Smooth muscle cell (in vitro differentiated cells): ENCODE measurements at regions not wholly inside any gene's neighbourhood (a gene's known extent, or its start where the extent isn't known, plus 50 kb on each side); places are given as distances from the start of the nearest gene placed in this dataset.

ENCODE experiments used
- DNase-seq: peaks from one replicate; lab custom pipeline; 2025; ENCODE audit not compliant: unreplicated experiment; lab: John Stamatoyannopoulos, UW
- H2AFZ ChIP-seq: fragments of 200-600 bp; sonication (generic); 2 replicates; pipeline ENCODE4 v1.6.0; 2016; ENCODE audit warnings: antibody characterized with exemption, low read depth, mild to moderate bottlenecking
- H3F3A ChIP-seq: fragments of 200-600 bp; sonication (generic); 2 replicates; pipeline ENCODE4 v1.6.0; 2017; ENCODE audit warnings: antibody characterized with exemption, low read depth
- H3K27ac ChIP-seq: fragments of 200-600 bp; sonication (generic); 2 replicates; pipeline ENCODE4 v1.5.1; 2016; ENCODE audit warnings: low read depth, mild to moderate bottlenecking
- H3K27me3 ChIP-seq: fragments of 200-600 bp; sonication (generic); 2 replicates; pipeline ENCODE4 v1.6.1; 2016; ENCODE audit warnings: low read depth, mild to moderate bottlenecking
- H3K36me3 ChIP-seq: fragments of 200-600 bp; sonication (generic); 2 replicates; pipeline ENCODE4 v1.5.1; 2016; ENCODE audit warnings: low read depth
- H3K4me1 ChIP-seq: fragments of 200-600 bp; sonication (generic); 2 replicates; pipeline ENCODE4 v1.5.1; 2016; ENCODE audit warnings: low read depth
- H3K4me2 ChIP-seq: fragments of 200-600 bp; sonication (generic); 2 replicates; pipeline ENCODE4 v1.6.0; 2016; ENCODE audit warnings: mild to moderate bottlenecking
- H3K4me3 ChIP-seq: fragments of 200-600 bp; sonication (generic); 2 replicates; pipeline ENCODE4 v1.5.1; 2016; ENCODE audit warnings: mild to moderate bottlenecking
- H3K79me2 ChIP-seq: fragments of 200-600 bp; sonication (generic); 2 replicates; pipeline ENCODE4 v1.6.0; 2016; ENCODE audit warnings: low read depth, mild to moderate bottlenecking
- H3K9ac ChIP-seq: fragments of 200-600 bp; sonication (generic); 2 replicates; pipeline ENCODE4 v1.6.0; 2016; ENCODE audit warnings: low read depth
- H3K9me3 ChIP-seq: fragments of 200-600 bp; sonication (generic); replicated peaks from 2 replicates; pipeline ENCODE4 v1.5.1; 2016; ENCODE audit warnings: low read depth
- H4K20me1 ChIP-seq: fragments of 200-600 bp; sonication (generic); 2 replicates; pipeline ENCODE4 v1.6.0; 2016; ENCODE audit warnings: low read depth
- CTCF ChIP-seq: fragments of 200-600 bp; sonication (generic); IDR thresholded peaks from 2 replicates; pipeline ENCODE4 v1.5.1; 2017; ENCODE audit warnings: borderline replicate concordance, mild to moderate bottlenecking, antibody characterized with exemption; ENCODE audit not compliant: insufficient read depth, poor library complexity, severe bottlenecking
- WGBS: methylation state at CpG from one replicate; pipeline ENCODE4 v1.1.7; 2016; ENCODE audit warnings: low lambda C conversion rate; 5-methylcytosine and 5-hydroxymethylcytosine counted together

GRCh38 chr6:105797286-105797979 is 288.7 kb upstream of the PRDM1 start:
- H3K4me1 ChIP-seq = peaks cover 19% of the 10 kb centered on the region
- WGBS = 93% methylated on average over 4 of the region's 4 CpGs
- H3K9me3 ChIP-seq = no peaks in the 10 kb centered on the region
- H3K36me3 ChIP-seq = no peaks in the 10 kb centered on the region
- H3K4me3 ChIP-seq = no peak overlapping the region
- peak overlapping the region; percentile 38 for H2AFZ ChIP-seq
- peak overlapping the region; percentile 75 for H3K27ac ChIP-seq
- DNase-seq = no peak
- H4K20me1 ChIP-seq = no peaks in the 10 kb centered on the region
- no peak for TF ChIP-seq CTCF
- H3K27me3 ChIP-seq = no peaks in the 10 kb centered on the region
- H3K4me2 ChIP-seq = peak overlapping the region; percentile 56
- peak overlapping the region; percentile 30 for H3K9ac ChIP-seq
- no peaks in the 10 kb centered on the region for H3K79me2 ChIP-seq
- peaks cover 12% of the 10 kb centered on the region for H3F3A ChIP-seq

GRCh38 chr6:105795913-105796517 is 290.1 kb upstream of the PRDM1 start:
- Histone ChIP-seq H3K36me3 (no peaks in the 10 kb centered on the region), H3K9ac (peak overlapping the region; percentile 21), H3K4me1 (peaks cover 19% of the 10 kb centered on the region), H3K27me3 (no peaks in the 10 kb centered on the region), H2AFZ (peak overlapping the region; percentile 38), H3K79me2 (no peaks in the 10 kb centered on the region), H3K4me3 (no peak overlapping the region), H3K27ac (peak overlapping the region; percentile 75), H4K20me1 (no peaks in the 10 kb centered on the region), H3F3A (peaks cover 12% of the 10 kb centered on the region), H3K9me3 (no peaks in the 10 kb centered on the region), H3K4me2 (peak overlapping the region; percentile 56)
- DNase-seq = no peak
- 28% methylated on average over 9 of the region's 9 CpGs for WGBS
- TF ChIP-seq CTCF = no peak

- DNase-seq = no peak
- Histone ChIP-seq H4K20me1 (no peaks in the 10 kb centered on the region), H3K4me3 (no peak overlapping the region), H3K4me1 (peaks cover 19% of the 10 kb centered on the region), H3K36me3 (no peaks in the 10 kb centered on the region), H3K9ac (peak overlapping the region; percentile 18), H2AFZ (peak overlapping the region; percentile 38), H3K9me3 (no peaks in the 10 kb centered on the region), H3F3A (peaks cover 12% of the 10 kb centered on the region), H3K4me2 (peak overlapping the region; percentile 56), H3K27me3 (no peaks in the 10 kb centered on the region), H3K27ac (peak overlapping the region; percentile 75), H3K79me2 (no peaks in the 10 kb centered on the region)
- TF ChIP-seq CTCF = no peak
Observed at GRCh38 chr6:105795366-105795765, 290.8 kb upstream of the PRDM1 start.

- Histone ChIP-seq H3K36me3 (no peaks in the 10 kb centered on the region), H3F3A (peaks cover 12% of the 10 kb centered on the region), H3K27me3 (no peaks in the 10 kb centered on the region), H3K79me2 (no peaks in the 10 kb centered on the region), H3K27ac (peak overlapping the region; percentile 75), H3K4me2 (no peak overlapping the region), H3K9ac (no peak overlapping the region), H4K20me1 (no peaks in the 10 kb centered on the region), H3K4me1 (peaks cover 19% of the 10 kb centered on the region), H2AFZ (no peak overlapping the region), H3K9me3 (no peaks in the 10 kb centered on the region), H3K4me3 (no peak overlapping the region)
- 77% methylated on average over 5 of the region's 5 CpGs for WGBS
- TF ChIP-seq CTCF = no peak
- DNase-seq = no peak
Observed at GRCh38 chr6:105794870-105795269, 291.3 kb upstream of the PRDM1 start.
